ENCODE measurements at regions not wholly inside any gene's neighbourhood (a gene's known extent, or its start where the extent isn't known, plus 50 kb on each side); places are given as distances from the start of the nearest gene placed in this dataset.

DNA sequence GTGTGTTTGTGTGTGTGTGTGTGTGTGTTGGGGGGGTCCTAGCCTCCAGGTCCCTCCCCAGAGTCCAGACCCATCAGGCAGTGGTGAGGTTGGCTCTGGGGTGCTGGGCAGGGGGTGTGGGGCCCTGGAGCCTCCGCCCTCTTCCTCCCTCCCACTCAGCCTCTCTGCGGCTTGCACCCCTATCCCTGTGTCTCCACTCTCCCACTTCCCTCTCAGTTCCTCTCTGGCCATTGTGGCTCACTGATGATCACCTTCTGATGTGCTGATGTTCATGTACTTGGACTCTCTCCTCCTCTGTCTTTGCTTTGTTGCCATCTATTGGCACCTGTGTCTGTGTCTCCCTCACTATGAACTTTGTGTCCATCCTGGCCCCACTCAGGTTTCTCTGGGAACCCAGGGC, 298.7 kb downstream of the ZEB1 start:
- no peak overlapping the region for H3K27ac ChIP-seq (ENCODE audit: low read length)
- Mint-ChIP-seq H3K27ac (no peak overlapping the region), H3K27me3 (ENCODE audit: low read depth in 2 of 2) (peaks cover 11 to 17% of the 10 kb centered on the region in 2 donors), H3K4me3 (no peak overlapping the region), H3K9me3 (no peaks in the 10 kb centered on the region), H3K4me1 (no peaks in the 10 kb centered on the region), H3K36me3 (no peaks in the 10 kb centered on the region)
- ATAC-seq (no peak), DNase-seq (no peak)
- no peaks in the 10 kb centered on the region for H3K36me3 ChIP-seq (ENCODE audit: control insufficient read depth, insufficient read depth, low read length)
- no peaks in the 10 kb centered on the region for H3K4me1 ChIP-seq (ENCODE audit: control insufficient read depth, insufficient read depth, low read length)
- intact Hi-C loops (cut with micrococcal nuclease): no loop called here
- no peak overlapping the region for H3K4me3 ChIP-seq (ENCODE audit: low read length)
- no peaks in the 10 kb centered on the region for H3K27me3 ChIP-seq (ENCODE audit: control insufficient read depth, insufficient read depth, low read length)
- no peaks in the 10 kb centered on the region for H3K9me3 ChIP-seq (ENCODE audit: control insufficient read depth, insufficient read depth, low read length)
- TF ChIP-seq, protein P1, sequence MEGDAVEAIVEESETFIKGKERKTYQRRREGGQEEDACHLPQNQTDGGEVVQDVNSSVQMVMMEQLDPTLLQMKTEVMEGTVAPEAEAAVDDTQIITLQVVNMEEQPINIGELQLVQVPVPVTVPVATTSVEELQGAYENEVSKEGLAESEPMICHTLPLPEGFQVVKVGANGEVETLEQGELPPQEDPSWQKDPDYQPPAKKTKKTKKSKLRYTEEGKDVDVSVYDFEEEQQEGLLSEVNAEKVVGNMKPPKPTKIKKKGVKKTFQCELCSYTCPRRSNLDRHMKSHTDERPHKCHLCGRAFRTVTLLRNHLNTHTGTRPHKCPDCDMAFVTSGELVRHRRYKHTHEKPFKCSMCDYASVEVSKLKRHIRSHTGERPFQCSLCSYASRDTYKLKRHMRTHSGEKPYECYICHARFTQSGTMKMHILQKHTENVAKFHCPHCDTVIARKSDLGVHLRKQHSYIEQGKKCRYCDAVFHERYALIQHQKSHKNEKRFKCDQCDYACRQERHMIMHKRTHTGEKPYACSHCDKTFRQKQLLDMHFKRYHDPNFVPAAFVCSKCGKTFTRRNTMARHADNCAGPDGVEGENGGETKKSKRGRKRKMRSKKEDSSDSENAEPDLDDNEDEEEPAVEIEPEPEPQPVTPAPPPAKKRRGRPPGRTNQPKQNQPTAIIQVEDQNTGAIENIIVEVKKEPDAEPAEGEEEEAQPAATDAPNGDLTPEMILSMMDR (IDR thresholded peaks at IDR 0.05): no peak
- 89% methylated on average over 2 of the region's 2 CpGs for whole genome bisulfite sequencing (ENCODE audit: insufficient coverage)

DNA sequence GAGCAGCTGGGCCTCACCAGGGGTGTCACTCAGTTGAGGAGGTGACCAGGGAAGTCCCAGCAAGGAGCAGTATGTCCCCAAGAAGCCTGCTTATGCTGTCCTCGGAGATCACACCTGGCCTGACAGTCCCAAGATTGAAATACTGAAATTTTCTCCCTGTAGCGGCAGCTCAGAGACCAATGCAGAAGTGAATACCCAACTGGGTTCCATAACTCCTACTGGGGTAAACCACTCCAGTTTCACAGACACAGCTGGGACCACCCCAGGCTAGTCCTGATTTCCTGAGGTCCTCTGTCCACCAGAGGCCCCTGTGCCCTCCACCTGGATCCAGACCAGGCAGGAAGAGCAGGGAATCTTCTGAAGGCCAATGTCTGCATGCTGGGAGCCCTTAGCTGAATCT, 298.1 kb downstream of the ZEB1 start:
- no peaks in the 10 kb centered on the region for H3K4me1 ChIP-seq (ENCODE audit: control insufficient read depth, insufficient read depth, low read length)
- no peaks in the 10 kb centered on the region for H3K36me3 ChIP-seq (ENCODE audit: control insufficient read depth, insufficient read depth, low read length)
- no peak for DNase-seq
- H3K9me3 Mint-ChIP-seq: no peaks in the 10 kb centered on the region
- no peak overlapping the region for H3K27ac Mint-ChIP-seq
- TF ChIP-seq, protein P1 (IDR thresholded peaks at IDR 0.05): no peak
- H3K4me3 ChIP-seq (ENCODE audit: low read length): no peak overlapping the region
- no peaks in the 10 kb centered on the region for H3K36me3 Mint-ChIP-seq
- intact Hi-C loops (cut with micrococcal nuclease): no loop called here
- H3K9me3 ChIP-seq (ENCODE audit: control insufficient read depth, insufficient read depth, low read length): no peaks in the 10 kb centered on the region
- no peak for ATAC-seq
- H3K27me3 Mint-ChIP-seq (ENCODE audit: low read depth in 2 of 2): peaks cover 11 to 18% of the 10 kb centered on the region in 2 donors
- H3K4me3 Mint-ChIP-seq: no peak overlapping the region
- H3K4me1 Mint-ChIP-seq: no peaks in the 10 kb centered on the region
- H3K27me3 ChIP-seq (ENCODE audit: control insufficient read depth, insufficient read depth, low read length): no peaks in the 10 kb centered on the region
- WGBS (ENCODE audit: insufficient coverage): 80% methylated on average over 2 of the region's 2 CpGs
- H3K27ac ChIP-seq (ENCODE audit: low read length): no peak overlapping the region

GRCh38 chr10:31615129-31615528, 296.1 kb downstream of the ZEB1 start:
- Mint-ChIP-seq H3K9me3 (no peaks in the 10 kb centered on the region), H3K4me1 (no peaks in the 10 kb centered on the region), H3K36me3 (no peaks in the 10 kb centered on the region), H3K27ac (no peak overlapping the region), H3K27me3 (ENCODE audit: low read depth in 2 of 2) (peaks cover 19 to 31% of the 10 kb centered on the region in 2 donors), H3K4me3 (no peak overlapping the region)
- DNase-seq (no peak), ATAC-seq (no peak)
- intact Hi-C loops (cut with micrococcal nuclease): no loop called here
- Histone ChIP-seq H3K4me1 (ENCODE audit: control insufficient read depth, insufficient read depth, low read length) (no peaks in the 10 kb centered on the region), H3K4me3 (ENCODE audit: low read length) (no peak overlapping the region), H3K36me3 (ENCODE audit: control insufficient read depth, insufficient read depth, low read length) (no peaks in the 10 kb centered on the region), H3K27ac (ENCODE audit: low read length) (no peak overlapping the region), H3K27me3 (ENCODE audit: control insufficient read depth, insufficient read depth, low read length) (no peaks in the 10 kb centered on the region), H3K9me3 (ENCODE audit: control insufficient read depth, insufficient read depth, low read length) (no peaks in the 10 kb centered on the region)
- TF ChIP-seq, protein P1 (IDR thresholded peaks at IDR 0.05): no peak

DNA sequence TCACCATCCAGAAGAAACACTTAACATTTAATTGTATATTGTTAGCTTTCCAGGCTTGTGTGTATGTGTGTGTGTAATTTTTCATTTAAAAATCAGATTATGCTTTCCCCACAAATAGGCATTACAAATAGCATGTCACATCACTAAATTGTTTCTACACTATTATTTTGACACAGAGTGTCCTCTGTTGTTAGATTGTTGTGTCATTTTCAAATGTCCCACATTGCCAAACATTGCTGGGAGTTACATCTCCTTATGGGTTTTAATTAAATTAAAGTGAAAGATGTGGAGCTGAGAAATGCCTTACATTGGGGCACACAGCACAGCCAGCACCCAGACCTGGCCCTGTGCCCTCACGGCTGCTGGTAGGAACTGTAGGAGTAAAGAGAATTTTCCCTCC, 295.6 kb downstream of the ZEB1 start:
- Histone ChIP-seq H3K9me3 (ENCODE audit: control insufficient read depth, insufficient read depth, low read length) (no peaks in the 10 kb centered on the region), H3K4me1 (ENCODE audit: control insufficient read depth, insufficient read depth, low read length) (no peaks in the 10 kb centered on the region), H3K27me3 (ENCODE audit: control insufficient read depth, insufficient read depth, low read length) (no peaks in the 10 kb centered on the region), H3K4me3 (ENCODE audit: low read length) (no peak overlapping the region), H3K36me3 (ENCODE audit: control insufficient read depth, insufficient read depth, low read length) (no peaks in the 10 kb centered on the region), H3K27ac (ENCODE audit: low read length) (no peak overlapping the region)
- Mint-ChIP-seq H3K4me3 (no peak overlapping the region), H3K36me3 (no peaks in the 10 kb centered on the region), H3K9me3 (no peaks in the 10 kb centered on the region), H3K4me1 (no peaks in the 10 kb centered on the region), H3K27me3 (ENCODE audit: low read depth in 2 of 2) (peaks cover 19 to 36% of the 10 kb centered on the region in 2 donors), H3K27ac (no peak overlapping the region)
- no peak for ATAC-seq
- no peak for DNase-seq
- intact Hi-C loops (cut with micrococcal nuclease): no loop called here
- TF ChIP-seq, protein P1 (IDR thresholded peaks at IDR 0.05): no peak
- no CpG with 5 or more reads among the region's 1 CpG for WGBS (ENCODE audit: insufficient coverage)
